HepG2 (cell line): ENCODE measurements at regions not wholly inside any gene's neighbourhood (a gene's known extent, or its start where the extent isn't known, plus 50 kb on each side); places are given as distances from the start of the nearest gene placed in this dataset.

ENCODE experiments used
- ATAC-seq: fragments of 200-7000 bp; cut with Tn5 transposase; 3 replicates; pipeline ENCODE4 v1.9.1; 2020; ENCODE audit warnings: mild to moderate bottlenecking, moderate library complexity
- BruUV-seq: library from RNA; stranded (reverse); fragments of 400-500 nt; replicated peaks from 2 replicates; lab custom pipeline; 2021; lab: Mats Ljungman, UMichigan
- CTCF ChIA-PET: fragments of 300-600 bp; formaldehyde crosslinking; extraction: SDS; loops from one replicate; lab custom pipeline; 2021; ENCODE audit warnings: low total read pairs, inconsistent platforms, low intra/inter-chr PET ratio; lab: Yijun Ruan, JAX
- POLR2A ChIA-PET: fragments of 350-600 bp; sonication (Branson Sonifier 250); formaldehyde crosslinking; loops from one replicate; lab custom pipeline; 2020; ENCODE audit warnings: antibody characterized with exemption, inconsistent platforms; lab: Yijun Ruan, JAX
- DNase-seq: peaks from one replicate; pipeline ENCODE4 v3.0.0-alpha.2; 2015; ENCODE audit warnings: low spot score
- FAIRE-seq: peaks from 3 replicates; lab custom pipeline; 2011; peaks lifted over from hg19 to GRCh38; lab: Jason Lieb, UNC
- H2AFZ ChIP-seq: one replicate; pipeline ENCODE4 v1.6.1; 2011; ENCODE audit warnings: low read length, inconsistent platforms
- H3K27ac ChIP-seq: fragments of 300-600 bp; 3 replicates; pipeline ENCODE4 v1.8.0; 2011; ENCODE audit warnings: mixed run types, mild to moderate bottlenecking, mixed read lengths, low read length, inconsistent platforms; ENCODE audit not compliant: insufficient read depth; ENCODE audit errors: extremely low read length
- H3K27me3 ChIP-seq, 2 experiments: fragments of 200-600 bp in 1 of 2; 2 replicates in 1 of 2; 3 replicates in 1 of 2; pipeline versions ENCODE4 v1.6.0 to v1.8.0; 2011; ENCODE audit warnings: low read length in 2 of 2, mild to moderate bottlenecking in 2 of 2, moderate library complexity in 2 of 2, inconsistent platforms in 1 of 2; ENCODE audit not compliant: insufficient read depth in 2 of 2, control insufficient read depth in 1 of 2
- H3K36me3 ChIP-seq, 2 experiments: fragments of 200-600 bp in 1 of 2; replicated peaks in 1 of 2; 2 replicates in 1 of 2; 3 replicates in 1 of 2; pipeline versions ENCODE4 v1.5.1 to v1.8.0; 2011; ENCODE audit warnings: low read length in 2 of 2, inconsistent platforms in 1 of 2; ENCODE audit not compliant: insufficient read depth in 2 of 2, control insufficient read depth in 1 of 2
- H3K4me1 ChIP-seq: 2 replicates; pipeline ENCODE4 v1.5.1; 2012; ENCODE audit warnings: low read length, inconsistent platforms; ENCODE audit not compliant: insufficient read depth
- H3K4me2 ChIP-seq: 2 replicates; pipeline ENCODE4 v1.6.0; 2011; ENCODE audit warnings: low read depth, low read length, inconsistent platforms
- H3K4me3 ChIP-seq, 3 experiments: fragments of 200-600 bp in 1 of 3; sonication (generic), shearing (Covaris generic) in 1 of 3; replicated peaks in 1 of 3; 2 replicates each; pipeline ENCODE4 v1.5.1; 2011 to 2016; ENCODE audit warnings: low read length in 3 of 3, inconsistent platforms in 2 of 3, low read depth in 2 of 3, mild to moderate bottlenecking in 2 of 3, control low read depth in 1 of 3, mixed read lengths in 1 of 3; ENCODE audit not compliant: insufficient read depth in 1 of 3
- H3K79me2 ChIP-seq: one replicate; pipeline ENCODE4 v1.6.1; 2011; ENCODE audit warnings: low read length, inconsistent platforms; ENCODE audit not compliant: insufficient read depth
- H3K9ac ChIP-seq: 2 replicates; pipeline ENCODE4 v1.6.0; 2011; ENCODE audit warnings: mild to moderate bottlenecking, low read depth, low read length, inconsistent platforms; ENCODE audit not compliant: insufficient read depth
- H3K9me3 ChIP-seq: 2 replicates; pipeline ENCODE4 v1.5.1; 2012; ENCODE audit warnings: mild to moderate bottlenecking, low read length
- H4K20me1 ChIP-seq: 2 replicates; pipeline ENCODE4 v1.6.0; 2011; ENCODE audit warnings: inconsistent platforms, mild to moderate bottlenecking, low read length, moderate library complexity; ENCODE audit not compliant: insufficient read depth
- CBX5 ChIP-seq: sonication (generic); formaldehyde crosslinking; IDR thresholded peaks from 2 replicates; pipeline ENCODE4 v1.4.0; 2020; ENCODE audit warnings: missing genetic modification reagents, borderline replicate concordance
- CREM ChIP-seq, 2 experiments: sonication (generic) in 1 of 2; formaldehyde crosslinking in 1 of 2; IDR thresholded peaks; 2 replicates each; pipeline versions ENCODE4 v1.4.0 to v1.6.1; 2016 to 2020; ENCODE audit warnings: antibody characterized with exemption in 1 of 2, mild to moderate bottlenecking in 1 of 2, missing genetic modification reagents in 1 of 2
- FIP1L1 ChIP-seq: fragments of 200-400 bp; formaldehyde crosslinking; IDR thresholded peaks from 2 replicates; pipeline ENCODE4 v1.6.1; 2018; ENCODE audit warnings: low read depth, mild to moderate bottlenecking, low read length, moderate library complexity, borderline replicate concordance; ENCODE audit not compliant: insufficient read depth
- FLYWCH1 ChIP-seq: sonication (generic); formaldehyde crosslinking; IDR thresholded peaks from 2 replicates; pipeline ENCODE4 v1.8.1; 2023; ENCODE audit warnings: mild to moderate bottlenecking, missing genetic modification reagents
- FOXK2 ChIP-seq: fragments of 450-650 bp; IDR thresholded peaks from 2 replicates; pipeline ENCODE4 v1.6.1; 2016
- GMEB2 ChIP-seq: IDR thresholded peaks from 2 replicates; pipeline ENCODE4 v1.6.1; 2016; ENCODE audit warnings: missing biosample characterization, missing genetic modification reagents, low read depth
- HMGXB3 ChIP-seq: sonication (generic); formaldehyde crosslinking; IDR thresholded peaks from 2 replicates; pipeline ENCODE4 v1.4.0; 2020; ENCODE audit warnings: missing genetic modification reagents, borderline replicate concordance
- IRF2 ChIP-seq: IDR thresholded peaks from 2 replicates; pipeline ENCODE4 v1.6.1; 2018; ENCODE audit warnings: missing genetic modification reagents, missing compliant biosample characterization
- KLF15 ChIP-seq: sonication (generic); formaldehyde crosslinking; IDR thresholded peaks from 2 replicates; pipeline ENCODE4 v1.8.1; 2023; ENCODE audit warnings: borderline replicate concordance, mild to moderate bottlenecking, inconsistent platforms, missing genetic modification reagents, mixed read lengths
- KLF6 ChIP-seq: IDR thresholded peaks from 2 replicates; pipeline ENCODE4 v1.8.0; 2016; ENCODE audit warnings: missing biosample characterization, missing genetic modification reagents
- ZFP1 ChIP-seq: IDR thresholded peaks from 2 replicates; pipeline ENCODE4 v1.6.1; 2016
- ZUFSP ChIP-seq: sonication (generic); formaldehyde crosslinking; IDR thresholded peaks from 2 replicates; pipeline ENCODE4 v1.9.0; 2021; ENCODE audit warnings: missing genetic modification reagents, mild to moderate bottlenecking, borderline replicate concordance
- WGBS: methylation state at CpG from one replicate; pipeline ENCODE4 v1.1.6; 2017; ENCODE audit warnings: low lambda C conversion rate; 5-methylcytosine and 5-hydroxymethylcytosine counted together
- in situ Hi-C: cut with HindIII; loops from 2 replicates; pipeline ENCODE4 v1.10.0; 2017; ENCODE audit warnings: low pct_unique_long_range_greater_than_20kb; ENCODE audit not compliant: extremely low pct_ligation_motif_present
- intact Hi-C: fragments of 100-400 bp; cut with micrococcal nuclease; formaldehyde crosslinking; loops from one replicate; pipeline ENCODE4 v1.10.0; 2022; ENCODE audit not compliant: unreplicated experiment
- TF ChIP-seq, protein P1 (sequence below): sonication (generic); formaldehyde crosslinking; IDR thresholded peaks from 2 replicates; pipeline ENCODE4 v1.4.0; 2020; ENCODE audit warnings: missing genetic modification reagents

DNA sequence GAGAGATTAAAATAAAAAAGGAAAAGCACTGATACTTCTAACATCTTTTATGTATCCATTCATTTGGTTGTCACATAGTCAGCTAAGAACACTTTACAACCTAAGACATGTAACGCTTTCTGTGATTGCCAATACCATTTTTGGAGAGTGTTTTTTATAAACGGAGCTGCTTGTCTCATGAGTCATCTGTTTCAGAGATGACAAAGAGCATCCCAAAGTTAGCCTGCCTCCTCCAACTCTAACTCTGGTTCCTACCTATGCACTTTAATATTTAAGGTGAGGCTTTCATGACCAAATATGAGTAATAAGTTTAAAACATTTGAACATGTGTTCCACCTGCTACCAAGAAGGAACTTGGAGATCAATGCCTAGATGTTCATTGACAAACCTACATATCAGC is 260.1 kb upstream of the SMIM21 start:
- no peak for DNase-seq
- Histone ChIP-seq H3K79me2 (no peaks in the 10 kb centered on the region), H3K27me3 (peaks cover 0 to 1% of the 10 kb centered on the region in 2 experiments; a peak in 3 of 5 replicates), H2AFZ (no peak overlapping the region), H3K9me3 (no peaks in the 10 kb centered on the region), H3K4me1 (no peaks in the 10 kb centered on the region), H3K4me3 (no peak overlapping the region), H3K9ac (no peak overlapping the region), H4K20me1 (no peaks in the 10 kb centered on the region), H3K4me2 (no peak overlapping the region), H3K27ac (no peak overlapping the region), H3K36me3 (no peaks in the 10 kb centered on the region)
- in situ Hi-C loops = no loop called here
- FAIRE-seq = no peak
- ChIA-PET CTCF (no interaction called here), POLR2A (no interaction called here)
- WGBS = 17% methylated on average over 2 of the region's 2 CpGs
- intact Hi-C loops = no loop called here
- ATAC-seq = no peak
- BruUV-seq = no TSS peak
- TF ChIP-seq IRF2 (CRISPR knock-in tag) (no peak), KLF6 (CRISPR knock-in tag) (no peak), CREM (IDR thresholded peaks at IDR 0.05) (no peak), CREM (CRISPR knock-in tag; IDR thresholded peaks at IDR 0.05) (no peak), GMEB2 (CRISPR knock-in tag) (no peak), ZUFSP (CRISPR knock-in tag) (no peak), FLYWCH1 (CRISPR knock-in tag) (no peak), FIP1L1 (no peak), ZFP1 (CRISPR knock-in tag) (no peak), CBX5 (CRISPR knock-in tag) (no peak), HMGXB3 (CRISPR knock-in tag) (no peak), KLF15 (CRISPR knock-in tag) (no peak), FOXK2 (no peak)
- TF ChIP-seq, protein P1, sequence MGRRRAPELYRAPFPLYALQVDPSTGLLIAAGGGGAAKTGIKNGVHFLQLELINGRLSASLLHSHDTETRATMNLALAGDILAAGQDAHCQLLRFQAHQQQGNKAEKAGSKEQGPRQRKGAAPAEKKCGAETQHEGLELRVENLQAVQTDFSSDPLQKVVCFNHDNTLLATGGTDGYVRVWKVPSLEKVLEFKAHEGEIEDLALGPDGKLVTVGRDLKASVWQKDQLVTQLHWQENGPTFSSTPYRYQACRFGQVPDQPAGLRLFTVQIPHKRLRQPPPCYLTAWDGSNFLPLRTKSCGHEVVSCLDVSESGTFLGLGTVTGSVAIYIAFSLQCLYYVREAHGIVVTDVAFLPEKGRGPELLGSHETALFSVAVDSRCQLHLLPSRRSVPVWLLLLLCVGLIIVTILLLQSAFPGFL (CRISPR knock-in tag) = no peak
